ENCODE measurements at regions not wholly inside any gene's neighbourhood (a gene's known extent, or its start where the extent isn't known, plus 50 kb on each side); places are given as distances from the start of the nearest gene placed in this dataset.

DNA sequence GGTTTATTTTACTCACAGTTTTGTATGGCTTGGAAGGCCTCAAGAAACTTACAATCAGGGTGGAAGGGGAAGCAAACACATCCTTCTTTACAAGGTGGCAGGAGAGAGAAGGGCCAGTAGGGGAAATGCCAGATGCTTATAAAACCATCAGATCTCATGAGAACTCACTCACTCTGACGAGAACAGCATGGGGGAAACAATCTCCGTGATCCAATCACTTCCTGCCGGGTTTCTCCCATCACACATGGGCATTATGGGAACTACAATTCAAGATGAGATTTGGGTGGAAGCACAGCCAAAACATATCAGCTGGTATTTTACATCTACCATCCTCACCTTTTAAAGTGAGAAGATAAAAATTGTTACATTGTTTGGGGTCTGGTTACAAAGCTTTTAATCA lies 427.9 kb upstream of the CDH7 start (continued):
- no peak for TF ChIP-seq CBX2 (IDR thresholded peaks at IDR 0.05; ENCODE audit: low read depth, low read length)
- TF ChIP-seq CBX2 (CRISPR knock-in tag; IDR thresholded peaks at IDR 0.05; ENCODE audit: low read depth): no peak
- no peak for TF ChIP-seq PAF1 (CRISPR knock-in tag; IDR thresholded peaks at IDR 0.05)
- no peak for TF ChIP-seq ZNF205 (CRISPR knock-in tag; IDR thresholded peaks at IDR 0.05)

DNA sequence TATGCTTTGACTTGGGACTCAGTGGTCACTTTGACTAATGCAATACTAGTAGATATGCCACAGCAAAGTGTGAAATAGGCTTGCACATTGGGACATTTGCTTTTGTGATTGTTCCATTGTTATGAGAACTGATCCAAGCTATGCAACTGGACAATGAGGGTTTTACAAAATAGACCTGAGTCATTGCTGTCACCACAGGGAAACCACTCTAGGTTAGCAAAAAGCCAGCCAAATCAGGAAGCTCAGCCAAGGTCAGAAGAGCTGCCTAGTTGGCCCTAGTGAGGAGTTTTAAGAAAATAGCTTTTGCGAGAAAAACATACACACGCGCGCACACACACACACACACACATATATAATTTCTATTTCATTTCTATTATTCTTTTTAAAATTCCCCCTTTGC lies 452.4 kb upstream of the CDH7 start:
- no peak for FAIRE-seq
- 26% methylated on average over 4 of the region's 4 CpGs for WGBS (ENCODE audit: low lambda C conversion rate)
- no peak for TF ChIP-seq DPF2 (CRISPR knock-in tag; IDR thresholded peaks at IDR 0.05; ENCODE audit: borderline replicate concordance, low read depth)
- TF ChIP-seq ZNF878 (CRISPR knock-in tag; IDR thresholded peaks at IDR 0.05): no peak
- TF ChIP-seq ARNT2 (CRISPR knock-in tag; IDR thresholded peaks at IDR 0.05; ENCODE audit: low read depth): no peak
- TF ChIP-seq, protein P1, sequence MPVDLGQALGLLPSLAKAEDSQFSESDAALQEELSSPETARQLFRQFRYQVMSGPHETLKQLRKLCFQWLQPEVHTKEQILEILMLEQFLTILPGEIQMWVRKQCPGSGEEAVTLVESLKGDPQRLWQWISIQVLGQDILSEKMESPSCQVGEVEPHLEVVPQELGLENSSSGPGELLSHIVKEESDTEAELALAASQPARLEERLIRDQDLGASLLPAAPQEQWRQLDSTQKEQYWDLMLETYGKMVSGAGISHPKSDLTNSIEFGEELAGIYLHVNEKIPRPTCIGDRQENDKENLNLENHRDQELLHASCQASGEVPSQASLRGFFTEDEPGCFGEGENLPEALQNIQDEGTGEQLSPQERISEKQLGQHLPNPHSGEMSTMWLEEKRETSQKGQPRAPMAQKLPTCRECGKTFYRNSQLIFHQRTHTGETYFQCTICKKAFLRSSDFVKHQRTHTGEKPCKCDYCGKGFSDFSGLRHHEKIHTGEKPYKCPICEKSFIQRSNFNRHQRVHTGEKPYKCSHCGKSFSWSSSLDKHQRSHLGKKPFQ (CRISPR knock-in tag; IDR thresholded peaks at IDR 0.05; ENCODE audit: insufficient replicate concordance): no peak
- no peak for TF ChIP-seq KMT2B (CRISPR knock-in tag; IDR thresholded peaks at IDR 0.05)
- TF ChIP-seq LCORL (IDR thresholded peaks at IDR 0.05): no peak
- TF ChIP-seq LCORL (CRISPR knock-in tag; IDR thresholded peaks at IDR 0.05): no peak
- no peak for TF ChIP-seq ZNF274 (CRISPR knock-in tag; IDR thresholded peaks at IDR 0.05)
- no peak for TF ChIP-seq NFATC3 (CRISPR knock-in tag; IDR thresholded peaks at IDR 0.05)
- TF ChIP-seq, protein P2, sequence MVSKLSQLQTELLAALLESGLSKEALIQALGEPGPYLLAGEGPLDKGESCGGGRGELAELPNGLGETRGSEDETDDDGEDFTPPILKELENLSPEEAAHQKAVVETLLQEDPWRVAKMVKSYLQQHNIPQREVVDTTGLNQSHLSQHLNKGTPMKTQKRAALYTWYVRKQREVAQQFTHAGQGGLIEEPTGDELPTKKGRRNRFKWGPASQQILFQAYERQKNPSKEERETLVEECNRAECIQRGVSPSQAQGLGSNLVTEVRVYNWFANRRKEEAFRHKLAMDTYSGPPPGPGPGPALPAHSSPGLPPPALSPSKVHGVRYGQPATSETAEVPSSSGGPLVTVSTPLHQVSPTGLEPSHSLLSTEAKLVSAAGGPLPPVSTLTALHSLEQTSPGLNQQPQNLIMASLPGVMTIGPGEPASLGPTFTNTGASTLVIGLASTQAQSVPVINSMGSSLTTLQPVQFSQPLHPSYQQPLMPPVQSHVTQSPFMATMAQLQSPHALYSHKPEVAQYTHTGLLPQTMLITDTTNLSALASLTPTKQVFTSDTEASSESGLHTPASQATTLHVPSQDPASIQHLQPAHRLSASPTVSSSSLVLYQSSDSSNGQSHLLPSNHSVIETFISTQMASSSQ (IDR thresholded peaks at IDR 0.05; ENCODE audit: low read depth): no peak
- TF ChIP-seq, protein P2 (CRISPR knock-in tag; IDR thresholded peaks at IDR 0.05; ENCODE audit: borderline replicate concordance): no peak
- no peak for TF ChIP-seq ZFP41 (CRISPR knock-in tag; IDR thresholded peaks at IDR 0.05; ENCODE audit: borderline replicate concordance)
- no peak for TF ChIP-seq ZEB1 (IDR thresholded peaks at IDR 0.05; ENCODE audit: insufficient replicate concordance, low read depth)
- no peak for TF ChIP-seq ZFP90 (CRISPR knock-in tag; IDR thresholded peaks at IDR 0.05; ENCODE audit: borderline replicate concordance)
- no peak for TF ChIP-seq CBFB (CRISPR knock-in tag; IDR thresholded peaks at IDR 0.05)
- TF ChIP-seq SOX6 (IDR thresholded peaks at IDR 0.05): no peak
- no peak for TF ChIP-seq SOX6 (CRISPR knock-in tag; IDR thresholded peaks at IDR 0.05)
- TF ChIP-seq, protein P3, sequence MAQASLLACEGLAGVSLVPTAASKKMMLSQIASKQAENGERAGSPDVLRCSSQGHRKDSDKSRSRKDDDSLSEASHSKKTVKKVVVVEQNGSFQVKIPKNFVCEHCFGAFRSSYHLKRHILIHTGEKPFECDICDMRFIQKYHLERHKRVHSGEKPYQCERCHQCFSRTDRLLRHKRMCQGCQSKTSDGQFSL (CRISPR knock-in tag; IDR thresholded peaks at IDR 0.05): no peak

More for the DNA sequence above, 452.4 kb upstream of the CDH7 start:
- Histone ChIP-seq H3K4me2 (ENCODE audit: low read depth, low read length) (no peak overlapping the region), H3K79me2 (ENCODE audit: insufficient read depth, low read length) (no peaks in the 10 kb centered on the region), H3K4me1 (ENCODE audit: insufficient read depth, low read length) (no peaks in the 10 kb centered on the region), H2AFZ (ENCODE audit: low read length) (no peak overlapping the region), H3K27me3 (ENCODE audit: control insufficient read depth in 1 of 2, insufficient read depth in 2 of 2, low read length in 2 of 2) (no peaks in the 10 kb centered on the region), H4K20me1 (ENCODE audit: insufficient read depth, low read length) (no peaks in the 10 kb centered on the region), H3K27ac (ENCODE audit: extremely low read length, insufficient read depth, low read length) (no peak overlapping the region), H3K9me3 (ENCODE audit: low read length) (no peaks in the 10 kb centered on the region), H3K36me3 (replicated peaks in 1 of 2; ENCODE audit: control insufficient read depth in 1 of 2, insufficient read depth in 2 of 2, low read length in 2 of 2) (no peaks in the 10 kb centered on the region), H3K4me3 (replicated peaks in 1 of 3; ENCODE audit: insufficient read depth in 1 of 3, low read depth in 2 of 3, low read length in 3 of 3) (no peak overlapping the region), H3K9ac (ENCODE audit: insufficient read depth, low read depth, low read length) (no peak overlapping the region)
- BruUV-seq (replicated peaks): no TSS peak
- ATAC-seq (no peak), DNase-seq (ENCODE audit: low spot score) (no peak)
- CTCF ChIA-PET (ENCODE audit: low intra/inter-chr PET ratio, low total read pairs): no interaction called here
- intact Hi-C loops (cut with micrococcal nuclease; ENCODE audit: unreplicated experiment): no loop called here
- POLR2A ChIA-PET: no interaction called here
- in situ Hi-C loops (cut with HindIII; ENCODE audit: extremely low pct_ligation_motif_present, low pct_unique_long_range_greater_than_20kb): no loop called here
